HepG2 (cell line): ENCODE measurements at regions not wholly inside any gene's neighbourhood (a gene's known extent, or its start where the extent isn't known, plus 50 kb on each side); places are given as distances from the start of the nearest gene placed in this dataset.

ENCODE experiments used
- ARID5B ChIP-seq: IDR thresholded peaks from 2 replicates; pipeline ENCODE4 v1.4.0; 2020; ENCODE audit warnings: mild to moderate bottlenecking, missing genetic modification reagents
- ATF4 ChIP-seq, 2 experiments: fragments of 450-650 bp in 1 of 2; sonication (generic) in 1 of 2; formaldehyde crosslinking; IDR thresholded peaks; 2 replicates each; pipeline versions ENCODE4 v1.5.0 to v1.8.0; 2020 to 2022; ENCODE audit warnings: mild to moderate bottlenecking in 1 of 2, missing genetic modification reagents in 1 of 2
- CEBPG ChIP-seq: IDR thresholded peaks from 2 replicates; pipeline ENCODE4 v1.6.1; 2016
- FOSL2 ChIP-seq: sonication (generic); formaldehyde crosslinking; IDR thresholded peaks from 2 replicates; pipeline ENCODE4 v1.4.0; 2020; ENCODE audit warnings: missing genetic modification reagents
- HMG20A ChIP-seq: IDR thresholded peaks from 2 replicates; pipeline ENCODE4 v1.6.1; 2016; ENCODE audit warnings: borderline replicate concordance
- HNF4A ChIP-seq: sonication (generic); formaldehyde crosslinking; IDR thresholded peaks from 2 replicates; pipeline ENCODE4 v1.4.0; 2020; ENCODE audit warnings: missing genetic modification reagents
- HNRNPUL1 ChIP-seq: fragments of 200-400 bp; formaldehyde crosslinking; IDR thresholded peaks from 2 replicates; pipeline ENCODE4 v1.6.1; 2017; ENCODE audit warnings: low read depth, mild to moderate bottlenecking, low read length, moderate library complexity
- IRF1 ChIP-seq: sonication (generic); formaldehyde crosslinking; IDR thresholded peaks from 2 replicates; pipeline ENCODE4 v1.4.0; 2020; ENCODE audit warnings: low read depth, mild to moderate bottlenecking, missing genetic modification reagents
- JDP2 ChIP-seq: sonication (generic); formaldehyde crosslinking; IDR thresholded peaks from 2 replicates; pipeline ENCODE4 v1.8.1; 2022; ENCODE audit warnings: missing genetic modification reagents, borderline replicate concordance
- KDM6A ChIP-seq: IDR thresholded peaks from 2 replicates; pipeline ENCODE4 v1.6.1; 2016; ENCODE audit warnings: low read depth
- KLF12 ChIP-seq: sonication (generic); formaldehyde crosslinking; IDR thresholded peaks from 2 replicates; pipeline ENCODE4 v1.4.0; 2020; ENCODE audit warnings: missing genetic modification reagents, borderline replicate concordance
- MED1 ChIP-seq: sonication (generic); formaldehyde crosslinking; IDR thresholded peaks from 2 replicates; pipeline ENCODE4 v1.4.0; 2020; ENCODE audit warnings: missing genetic modification reagents
- SAP130 ChIP-seq: IDR thresholded peaks from 2 replicates; pipeline ENCODE4 v1.6.1; 2016; ENCODE audit warnings: low read depth
- TBP ChIP-seq: sonication (generic); formaldehyde crosslinking; IDR thresholded peaks from 2 replicates; pipeline ENCODE4 v1.5.0; 2020; ENCODE audit warnings: missing genetic modification reagents
- ZMYM2 ChIP-seq: sonication (generic); formaldehyde crosslinking; IDR thresholded peaks from 2 replicates; pipeline ENCODE4 v1.8.0; 2022; ENCODE audit warnings: mild to moderate bottlenecking, missing genetic modification reagents
- ZNF331 ChIP-seq: sonication (generic); formaldehyde crosslinking; IDR thresholded peaks from 2 replicates; pipeline ENCODE4 v1.4.0; 2020; ENCODE audit warnings: missing genetic modification reagents
- ZNF510 ChIP-seq: sonication (generic); formaldehyde crosslinking; IDR thresholded peaks from 2 replicates; pipeline ENCODE4 v1.4.0; 2020; ENCODE audit warnings: low read depth, mild to moderate bottlenecking, missing genetic modification reagents
- ZNF674 ChIP-seq: sonication (generic); formaldehyde crosslinking; IDR thresholded peaks from 2 replicates; pipeline ENCODE4 v1.5.0; 2020; ENCODE audit warnings: low read depth, mild to moderate bottlenecking, missing genetic modification reagents
- TF ChIP-seq, protein P1 (sequence below): sonication (generic); formaldehyde crosslinking; IDR thresholded peaks from 2 replicates; pipeline ENCODE4 v1.9.0; 2022; ENCODE audit warnings: low read depth, missing genetic modification reagents
- TF ChIP-seq, protein P2 (sequence below): IDR thresholded peaks from 2 replicates; pipeline ENCODE4 v1.6.1; 2016; ENCODE audit warnings: low read depth
- TF ChIP-seq, protein P3 (sequence below): sonication (generic); formaldehyde crosslinking; IDR thresholded peaks from 2 replicates; pipeline ENCODE4 v1.4.0; 2020; ENCODE audit warnings: missing genetic modification reagents

- TF ChIP-seq ZNF674 (CRISPR knock-in tag): no peak
- TF ChIP-seq ZMYM2: no peak
- TF ChIP-seq, protein P1, sequence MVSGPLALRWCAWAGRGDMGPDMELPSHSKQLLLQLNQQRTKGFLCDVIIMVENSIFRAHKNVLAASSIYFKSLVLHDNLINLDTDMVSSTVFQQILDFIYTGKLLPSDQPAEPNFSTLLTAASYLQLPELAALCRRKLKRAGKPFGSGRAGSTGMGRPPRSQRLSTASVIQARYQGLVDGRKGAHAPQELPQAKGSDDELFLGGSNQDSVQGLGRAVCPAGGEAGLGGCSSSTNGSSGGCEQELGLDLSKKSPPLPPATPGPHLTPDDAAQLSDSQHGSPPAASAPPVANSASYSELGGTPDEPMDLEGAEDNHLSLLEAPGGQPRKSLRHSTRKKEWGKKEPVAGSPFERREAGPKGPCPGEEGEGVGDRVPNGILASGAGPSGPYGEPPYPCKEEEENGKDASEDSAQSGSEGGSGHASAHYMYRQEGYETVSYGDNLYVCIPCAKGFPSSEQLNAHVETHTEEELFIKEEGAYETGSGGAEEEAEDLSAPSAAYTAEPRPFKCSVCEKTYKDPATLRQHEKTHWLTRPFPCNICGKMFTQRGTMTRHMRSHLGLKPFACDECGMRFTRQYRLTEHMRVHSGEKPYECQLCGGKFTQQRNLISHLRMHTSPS (CRISPR knock-in tag): peak; percentile 70
- no peak for TF ChIP-seq IRF1 (CRISPR knock-in tag)
- TF ChIP-seq JDP2 (CRISPR knock-in tag): no peak
- TF ChIP-seq KLF12 (CRISPR knock-in tag): no peak
- 0 out of 2 replicates have a peak, but pooled peaks have one; percentile 23 for TF ChIP-seq HNRNPUL1
- no peak for TF ChIP-seq KDM6A (CRISPR knock-in tag)
- TF ChIP-seq ARID5B (CRISPR knock-in tag): peak; percentile 55; the same call in 1 of the 2 replicates
- peak; percentile 30; the same call in 1 of the 2 replicates for TF ChIP-seq SAP130 (CRISPR knock-in tag)
- TF ChIP-seq FOSL2 (CRISPR knock-in tag): peak; percentile 64
- TF ChIP-seq, protein P2, sequence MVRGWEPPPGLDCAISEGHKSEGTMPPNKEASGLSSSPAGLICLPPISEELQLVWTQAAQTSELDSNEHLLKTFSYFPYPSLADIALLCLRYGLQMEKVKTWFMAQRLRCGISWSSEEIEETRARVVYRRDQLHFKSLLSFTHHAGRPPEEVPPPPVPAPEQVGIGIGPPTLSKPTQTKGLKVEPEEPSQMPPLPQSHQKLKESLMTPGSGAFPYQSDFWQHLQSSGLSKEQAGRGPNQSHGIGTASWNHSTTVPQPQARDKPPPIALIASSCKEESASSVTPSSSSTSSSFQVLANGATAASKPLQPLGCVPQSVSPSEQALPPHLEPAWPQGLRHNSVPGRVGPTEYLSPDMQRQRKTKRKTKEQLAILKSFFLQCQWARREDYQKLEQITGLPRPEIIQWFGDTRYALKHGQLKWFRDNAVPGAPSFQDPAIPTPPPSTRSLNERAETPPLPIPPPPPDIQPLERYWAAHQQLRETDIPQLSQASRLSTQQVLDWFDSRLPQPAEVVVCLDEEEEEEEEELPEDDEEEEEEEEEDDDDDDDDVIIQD (CRISPR knock-in tag): no peak
- TF ChIP-seq TBP: no peak
- peak; percentile 36; the same call in 1 of the 2 replicates for TF ChIP-seq HMG20A (CRISPR knock-in tag)
- peak; percentile 81 for TF ChIP-seq CEBPG
- TF ChIP-seq ATF4 (CRISPR knock-in tag; IDR thresholded peaks at IDR 0.05): peak in 1 of 2 experiments; percentile 92; a peak in 2 of 4 replicates
- no peak for TF ChIP-seq ZNF510
- 0 out of 2 replicates have a peak, but pooled peaks have one; percentile 29 for TF ChIP-seq ZNF331 (CRISPR knock-in tag)
- TF ChIP-seq, protein P3, sequence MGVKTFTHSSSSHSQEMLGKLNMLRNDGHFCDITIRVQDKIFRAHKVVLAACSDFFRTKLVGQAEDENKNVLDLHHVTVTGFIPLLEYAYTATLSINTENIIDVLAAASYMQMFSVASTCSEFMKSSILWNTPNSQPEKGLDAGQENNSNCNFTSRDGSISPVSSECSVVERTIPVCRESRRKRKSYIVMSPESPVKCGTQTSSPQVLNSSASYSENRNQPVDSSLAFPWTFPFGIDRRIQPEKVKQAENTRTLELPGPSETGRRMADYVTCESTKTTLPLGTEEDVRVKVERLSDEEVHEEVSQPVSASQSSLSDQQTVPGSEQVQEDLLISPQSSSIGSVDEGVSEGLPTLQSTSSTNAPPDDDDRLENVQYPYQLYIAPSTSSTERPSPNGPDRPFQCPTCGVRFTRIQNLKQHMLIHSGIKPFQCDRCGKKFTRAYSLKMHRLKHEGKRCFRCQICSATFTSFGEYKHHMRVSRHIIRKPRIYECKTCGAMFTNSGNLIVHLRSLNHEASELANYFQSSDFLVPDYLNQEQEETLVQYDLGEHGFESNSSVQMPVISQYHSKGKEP (CRISPR knock-in tag): no peak
- no peak for TF ChIP-seq MED1 (CRISPR knock-in tag)
- TF ChIP-seq HNF4A (CRISPR knock-in tag): 0 out of 2 replicates have a peak, but pooled peaks have one; percentile 23
Observed at GRCh38 chr13:24076109-24076508, 84.4 kb upstream of the SPATA13 start (continued).
